T-cell (primary cell): ENCODE measurements at regions not wholly inside any gene's neighbourhood (a gene's known extent, or its start where the extent isn't known, plus 50 kb on each side); places are given as distances from the start of the nearest gene placed in this dataset.

ENCODE experiments used
- ATAC-seq, 4 experiments: fragments of 200-7000 bp in 3 of 4; fragments of 150-1000 bp in 1 of 4; cut with Tn5 transposase; replicated peaks in 1 of 4; 1 replicate in 3 of 4; 2 replicates in 1 of 4; pipeline ENCODE4 v1.10.0; 2021; ENCODE audit warnings: moderate library complexity in 3 of 4, mild to moderate bottlenecking in 2 of 4, moderate number of reproducible peaks in 1 of 4
- CTCF ChIA-PET, 2 donors: fragments of 300-600 bp; sonication (Branson Sonifier 250); formaldehyde crosslinking; loops; one replicate each; lab custom pipeline; 2022; ENCODE audit warnings: antibody characterized with exemption in 2 of 2; lab: Charles Lee
- POLR2A ChIA-PET, 2 donors: fragments of 300-600 bp; sonication (Branson Sonifier 250); formaldehyde crosslinking; loops; one replicate each; lab custom pipeline; 2022; ENCODE audit warnings: antibody characterized with exemption in 2 of 2; lab: Charles Lee
- DNase-seq, 35 experiments: peaks; one replicate each; pipeline versions ENCODE4 v3.0.0 to v3.0.0-alpha.2; 2013 to 2023
- H3K27ac ChIP-seq: one replicate; pipeline ENCODE4 v1.5.1; 2013; ENCODE audit warnings: low read length
- H3K27me3 ChIP-seq, 2 experiments: replicated peaks in 1 of 2; 1 replicate in 1 of 2; 2 replicates in 1 of 2; pipeline versions ENCODE4 v1.6.1 to v1.7.0; 2013; ENCODE audit warnings: low read length in 1 of 2, mixed read lengths in 1 of 2; ENCODE audit not compliant: control insufficient read depth in 2 of 2, insufficient read depth in 2 of 2; ENCODE audit errors: extremely low read depth in 1 of 2
- H3K36me3 ChIP-seq, 2 donors: 1 replicate in 1 of 2; 2 replicates in 1 of 2; pipeline versions ENCODE4 v1.6.1 to v1.7.0; 2013; ENCODE audit warnings: low read length in 1 of 2; ENCODE audit not compliant: control insufficient read depth in 2 of 2, insufficient read depth in 1 of 2; ENCODE audit errors: extremely low read depth in 1 of 2
- H3K4me1 ChIP-seq, 2 experiments: 1 replicate in 1 of 2; 2 replicates in 1 of 2; pipeline versions ENCODE4 v1.6.1 to v1.7.0; 2013; ENCODE audit warnings: low read length in 2 of 2, mixed read lengths in 1 of 2; ENCODE audit not compliant: insufficient read depth in 2 of 2, control insufficient read depth in 1 of 2; ENCODE audit errors: extremely low read depth in 1 of 2
- H3K4me3 ChIP-seq, 2 donors: 1 replicate in 1 of 2; 2 replicates in 1 of 2; pipeline versions ENCODE4 v1.5.1 to v1.7.0; 2013; ENCODE audit warnings: mild to moderate bottlenecking in 2 of 2, low read length in 1 of 2, moderate library complexity in 1 of 2; ENCODE audit not compliant: control insufficient read depth in 1 of 2; ENCODE audit errors: extremely low read depth in 1 of 2
- H3K9me3 ChIP-seq: 2 replicates; pipeline ENCODE4 v1.7.0; 2013
- H3K27ac Mint-ChIP-seq, 2 donors: one replicate each; pipeline ENCODE4 v1.8.0; 2020 to 2021; ENCODE audit warnings: mild to moderate bottlenecking in 2 of 2, mixed read lengths in 2 of 2
- H3K27me3 Mint-ChIP-seq, 2 donors: one replicate each; pipeline ENCODE4 v1.8.0; 2021 to 2022; ENCODE audit warnings: mixed read lengths in 2 of 2
- H3K36me3 Mint-ChIP-seq: one replicate; pipeline ENCODE4 v1.8.0; 2021; ENCODE audit warnings: mixed read lengths
- H3K4me1 Mint-ChIP-seq, 3 donors: one replicate each; pipeline ENCODE4 v1.8.0; 2020 to 2022; ENCODE audit warnings: mixed read lengths in 3 of 3, mild to moderate bottlenecking in 1 of 3
- H3K4me3 Mint-ChIP-seq, 3 donors: one replicate each; pipeline ENCODE4 v1.8.0; 2020 to 2022; ENCODE audit warnings: mild to moderate bottlenecking in 3 of 3, mixed read lengths in 3 of 3, moderate library complexity in 3 of 3
- H3K9me3 Mint-ChIP-seq, 3 donors: one replicate each; pipeline ENCODE4 v1.8.0; 2020 to 2022; ENCODE audit warnings: mixed read lengths in 3 of 3
- WGBS: methylation state at CpG from one replicate; pipeline ENCODE4 v1.1.5; 2013; ENCODE audit warnings: missing lambda C conversion rate; ENCODE audit not compliant: insufficient coverage; 5-methylcytosine and 5-hydroxymethylcytosine counted together

DNA sequence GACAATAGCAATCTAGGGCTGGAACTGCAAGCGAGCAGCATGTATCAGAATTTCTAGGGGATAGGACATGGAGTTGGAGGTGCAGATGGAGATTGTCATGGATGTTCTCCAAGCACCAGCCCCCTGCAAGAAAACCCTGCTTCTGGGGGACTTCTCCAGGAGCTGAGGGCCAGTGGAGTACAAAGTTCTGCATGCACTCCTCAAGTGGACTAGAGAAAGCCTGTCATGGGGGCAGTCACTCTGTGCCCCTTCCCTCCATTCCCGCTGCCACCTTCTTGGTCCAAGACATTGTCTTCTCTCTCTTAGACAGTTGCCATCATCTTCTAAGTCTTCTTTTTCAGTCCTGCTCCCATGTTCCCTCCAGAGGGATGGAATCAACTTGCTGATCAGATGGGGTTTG lies 87.9 kb downstream of the AIPL1 start:
- ChIA-PET CTCF (no interaction called here), POLR2A (no interaction called here)
- no peaks in the 10 kb centered on the region for H3K4me1 ChIP-seq
- Mint-ChIP-seq H3K4me1 (no peaks in the 10 kb centered on the region), H3K27ac (no peak overlapping the region), H3K27me3 (peaks cover 26 to 29% of the 10 kb centered on the region in 2 donors), H3K4me3 (no peak overlapping the region), H3K36me3 (no peaks in the 10 kb centered on the region), H3K9me3 (no peaks in the 10 kb centered on the region)
- H3K4me3 ChIP-seq: no peak overlapping the region
- H3K36me3 ChIP-seq: no peaks in the 10 kb centered on the region
- DNase-seq (no peak), ATAC-seq (no peak)
- no peak overlapping the region for H3K27ac ChIP-seq
- 70% methylated on average over 2 of the region's 2 CpGs for WGBS
- H3K27me3 ChIP-seq: peaks cover 0 to 26% of the 10 kb centered on the region in 2 experiments
- no peaks in the 10 kb centered on the region for H3K9me3 ChIP-seq

DNA sequence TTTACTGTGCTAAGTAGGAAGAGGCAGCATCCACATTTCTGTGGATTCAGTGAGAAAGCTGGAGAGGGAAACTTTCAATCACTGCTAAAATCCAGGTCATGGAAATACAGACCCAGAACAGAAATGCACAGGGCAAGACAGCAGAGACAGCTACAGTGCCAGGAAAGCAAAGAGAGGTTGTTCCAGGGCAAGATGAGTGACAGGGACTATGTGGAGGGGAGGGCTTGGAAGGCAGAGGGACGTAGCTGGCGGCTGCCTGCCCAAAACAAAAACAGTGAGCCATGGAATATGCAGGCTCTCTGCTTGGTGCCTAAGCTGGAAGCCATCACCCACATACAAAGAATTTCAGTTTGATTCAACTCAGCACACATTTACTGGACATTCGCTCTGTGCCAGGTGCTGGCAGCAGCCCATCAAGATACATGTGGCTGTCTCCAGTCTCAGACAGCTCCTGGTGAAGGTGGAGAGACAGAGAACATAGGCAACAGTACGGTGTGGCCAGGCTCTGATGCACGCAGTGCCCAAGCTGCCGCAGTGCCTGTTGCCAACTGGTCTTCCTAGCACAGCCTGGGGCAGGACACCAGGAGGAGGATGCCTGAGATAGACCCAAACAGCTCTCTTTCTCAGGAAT lies 88.7 kb downstream of the AIPL1 start:
- no peak for ATAC-seq
- Histone ChIP-seq H3K4me1 (no peaks in the 10 kb centered on the region), H3K36me3 (no peaks in the 10 kb centered on the region), H3K4me3 (no peak overlapping the region), H3K9me3 (no peaks in the 10 kb centered on the region), H3K27me3 (peaks cover 0 to 28% of the 10 kb centered on the region in 2 experiments), H3K27ac (no peak overlapping the region)
- ChIA-PET POLR2A (no interaction called here), CTCF (no interaction called here)
- H3K4me3 Mint-ChIP-seq: no peak overlapping the region
- H3K36me3 Mint-ChIP-seq: no peaks in the 10 kb centered on the region
- H3K9me3 Mint-ChIP-seq: no peaks in the 10 kb centered on the region
- no peak overlapping the region for H3K27ac Mint-ChIP-seq
- H3K27me3 Mint-ChIP-seq: peaks cover 26 to 29% of the 10 kb centered on the region in 2 donors
- WGBS: 96% methylated on average over 3 of the region's 6 CpGs
- DNase-seq: no peak
- H3K4me1 Mint-ChIP-seq: no peaks in the 10 kb centered on the region

DNA sequence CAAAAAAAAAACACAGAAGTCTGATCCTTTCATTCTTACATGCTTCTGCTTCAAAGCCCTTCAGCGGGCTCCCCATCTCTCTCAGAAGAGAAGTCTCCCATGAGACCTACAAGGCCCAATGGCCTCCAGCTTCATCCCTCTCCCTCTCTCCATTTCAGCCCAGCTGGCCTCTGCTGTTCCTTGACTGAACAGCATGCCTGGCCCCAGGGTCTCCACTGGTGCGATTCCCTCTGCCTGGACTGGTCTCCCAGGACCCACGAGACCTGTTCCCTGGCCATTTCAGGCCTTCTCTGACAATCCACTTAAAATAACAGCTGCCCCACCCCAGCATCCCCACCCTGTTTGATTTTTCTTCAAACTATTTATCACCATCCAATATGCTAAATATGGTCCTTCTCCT lies 91.2 kb downstream of the AIPL1 start:
- DNase-seq (no peak), ATAC-seq (no peak)
- no peaks in the 10 kb centered on the region for H3K4me1 Mint-ChIP-seq
- no peak overlapping the region for H3K27ac Mint-ChIP-seq
- 77% methylated on average over 3 of the region's 3 CpGs for WGBS
- H3K4me3 ChIP-seq: no peak overlapping the region
- no peaks in the 10 kb centered on the region for H3K36me3 Mint-ChIP-seq
- CTCF ChIA-PET: no interaction called here
- H3K9me3 ChIP-seq: no peaks in the 10 kb centered on the region
- POLR2A ChIA-PET: no interaction called here
- H3K27me3 ChIP-seq: peaks cover 0 to 14% of the 10 kb centered on the region in 2 experiments
- H3K36me3 ChIP-seq: no peaks in the 10 kb centered on the region
- no peak overlapping the region for H3K4me3 Mint-ChIP-seq
- peaks cover 12 to 24% of the 10 kb centered on the region in 2 donors for H3K27me3 Mint-ChIP-seq
- H3K9me3 Mint-ChIP-seq: no peaks in the 10 kb centered on the region
- no peak overlapping the region for H3K27ac ChIP-seq
- H3K4me1 ChIP-seq: no peaks in the 10 kb centered on the region

DNA sequence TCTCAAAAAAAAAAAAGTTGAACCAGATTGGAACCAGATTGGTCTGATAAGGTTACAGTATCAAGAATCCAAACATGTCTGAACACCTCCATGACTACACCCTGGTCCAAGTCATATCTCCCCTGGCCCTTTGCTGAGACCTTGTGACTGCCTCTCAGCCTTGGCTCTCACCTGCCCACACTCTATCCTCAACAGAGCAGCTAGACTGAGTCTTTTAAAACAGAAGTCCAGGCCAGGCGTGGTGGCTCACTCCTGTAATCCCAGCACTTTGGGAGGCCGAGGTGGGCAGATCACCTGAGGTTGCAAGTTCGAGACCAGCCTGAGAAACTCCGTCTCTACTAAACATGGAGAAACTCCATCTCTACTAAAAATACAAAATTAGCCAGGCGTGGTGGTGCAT lies 91.7 kb downstream of the AIPL1 start:
- H3K27ac Mint-ChIP-seq: no peak overlapping the region
- no peak for DNase-seq
- 72% methylated on average over 5 of the region's 5 CpGs for WGBS
- Histone ChIP-seq H3K4me3 (no peak overlapping the region), H3K36me3 (no peaks in the 10 kb centered on the region), H3K4me1 (no peaks in the 10 kb centered on the region), H3K9me3 (no peaks in the 10 kb centered on the region), H3K27ac (no peak overlapping the region), H3K27me3 (peaks cover 0 to 14% of the 10 kb centered on the region in 2 experiments)
- ChIA-PET CTCF (no interaction called here), POLR2A (no interaction called here)
- H3K4me1 Mint-ChIP-seq: no peaks in the 10 kb centered on the region
- no peaks in the 10 kb centered on the region for H3K36me3 Mint-ChIP-seq
- no peak overlapping the region for H3K4me3 Mint-ChIP-seq
- H3K27me3 Mint-ChIP-seq: peaks cover 10 to 20% of the 10 kb centered on the region in 2 donors
- no peaks in the 10 kb centered on the region for H3K9me3 Mint-ChIP-seq
- ATAC-seq: no peak

DNA sequence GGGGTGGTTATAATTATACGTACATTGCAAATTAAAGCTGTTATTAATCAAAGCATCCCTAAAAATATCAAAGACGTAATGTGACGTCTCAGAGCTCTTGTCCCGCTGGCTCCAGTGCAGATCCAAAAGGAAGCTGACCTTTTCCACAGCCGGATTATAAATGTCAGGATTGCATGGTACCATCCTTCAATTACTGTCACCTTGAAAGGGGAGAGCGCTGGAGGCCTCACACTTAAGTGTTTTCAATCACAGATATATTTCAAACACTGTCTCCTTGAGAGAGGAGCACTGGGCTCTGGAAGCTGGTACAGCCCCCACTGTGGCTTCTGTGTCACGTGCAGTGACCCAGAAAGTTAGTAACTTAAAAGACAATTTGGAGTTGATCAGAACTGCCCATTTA lies 94.2 kb downstream of the AIPL1 start:
- no peak for DNase-seq
- no peak for ATAC-seq
- H3K4me3 Mint-ChIP-seq: no peak overlapping the region
- ChIA-PET POLR2A (interaction anchor here in 1 of 2 donors (0.7 kb wide), 1 partner anchor 954 kb away, joined by 4 read pairs; no protein-coding TSS in a partner anchor), CTCF (no interaction called here)
- no peak overlapping the region for H3K4me3 ChIP-seq
- peaks cover 11 to 17% of the 10 kb centered on the region in 2 donors for H3K27me3 Mint-ChIP-seq
- no peaks in the 10 kb centered on the region for H3K36me3 ChIP-seq
- no peaks in the 10 kb centered on the region for H3K4me1 ChIP-seq
- H3K27me3 ChIP-seq: peaks cover 0 to 12% of the 10 kb centered on the region in 2 experiments
- no peaks in the 10 kb centered on the region for H3K4me1 Mint-ChIP-seq
- H3K9me3 ChIP-seq: no peaks in the 10 kb centered on the region
- no peaks in the 10 kb centered on the region for H3K9me3 Mint-ChIP-seq
- no peaks in the 10 kb centered on the region for H3K36me3 Mint-ChIP-seq
- no peak overlapping the region for H3K27ac ChIP-seq
- H3K27ac Mint-ChIP-seq: no peak overlapping the region
- WGBS: 89% methylated on average over 5 of the region's 7 CpGs

DNA sequence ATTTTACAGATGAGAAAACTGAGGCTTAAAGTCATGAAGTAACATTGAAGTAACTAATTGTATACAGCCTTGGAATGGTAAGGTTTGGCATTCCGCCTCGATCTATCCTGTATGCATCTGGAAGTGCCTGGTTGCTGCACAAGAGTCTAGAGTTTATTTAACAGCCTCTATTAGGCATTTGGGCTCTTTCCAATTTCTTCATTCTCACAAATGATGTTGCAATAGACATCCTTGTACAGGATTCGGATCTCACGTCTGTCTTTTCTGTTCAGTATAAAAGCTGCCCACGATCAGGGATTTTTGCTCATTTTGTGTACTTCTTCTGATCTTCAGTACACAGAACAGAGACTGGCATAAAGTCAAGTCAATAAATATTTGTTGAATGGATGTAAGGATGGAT lies 100.5 kb downstream of the AIPL1 start:
- POLR2A ChIA-PET: interaction anchor here in 1 of 2 donors (0.6 kb wide), 1 partner anchor 18 kb away, joined by 3 read pairs; no protein-coding TSS in a partner anchor
- peaks cover 22 to 25% of the 10 kb centered on the region in 2 donors for H3K27me3 Mint-ChIP-seq
- H3K36me3 ChIP-seq: no peaks in the 10 kb centered on the region
- DNase-seq (no peak), ATAC-seq (no peak)
- H3K36me3 Mint-ChIP-seq: no peaks in the 10 kb centered on the region
- no peaks in the 10 kb centered on the region for H3K9me3 ChIP-seq
- H3K27me3 ChIP-seq: peaks cover 0 to 5% of the 10 kb centered on the region in 2 experiments
- no peak overlapping the region for H3K4me3 ChIP-seq
- H3K27ac ChIP-seq: no peak overlapping the region
- no peak overlapping the region for H3K4me3 Mint-ChIP-seq
- no peaks in the 10 kb centered on the region for H3K4me1 Mint-ChIP-seq
- no peaks in the 10 kb centered on the region for H3K4me1 ChIP-seq
- WGBS: 85% methylated on average over 3 of the region's 5 CpGs
- no peaks in the 10 kb centered on the region for H3K9me3 Mint-ChIP-seq
- no peak overlapping the region for H3K27ac Mint-ChIP-seq
- CTCF ChIA-PET: no interaction called here
